NCI-H128 (cell line): ENCODE measurements at regions not wholly inside any gene's neighbourhood (a gene's known extent, or its start where the extent isn't known, plus 50 kb on each side); places are given as distances from the start of the nearest gene placed in this dataset.

Source experiments
- DNase-seq: peaks from one replicate; lab custom pipeline; 2025; ENCODE audit not compliant: unreplicated experiment; lab: John Stamatoyannopoulos, UW

- DNase-seq, result no peak
Measured at GRCh38 chr11:128302425-128303186, 284.8 kb downstream of the ETS1 start.

GRCh38 chr11:128301756-128302155 lies 285.6 kb downstream of the ETS1 start:
- DNase-seq, result no peak

- no peak for DNase-seq
Measured at GRCh38 chr11:128300785-128301184, 286.6 kb downstream of the ETS1 start.

- DNase-seq, result no peak
Measured at GRCh38 chr11:128299132-128299726, 288.1 kb downstream of the ETS1 start.

- DNase-seq, result no peak
Measured at GRCh38 chr11:128298271-128298670, 289.1 kb downstream of the ETS1 start.

- DNase-seq, result no peak
Measured at GRCh38 chr11:128297805-128298204, 289.6 kb downstream of the ETS1 start.

GRCh38 chr11:128297091-128297651 lies 290.2 kb downstream of the ETS1 start:
- DNase-seq, result no peak

- no peak for DNase-seq
Measured at GRCh38 chr11:128294671-128295050, 292.7 kb downstream of the ETS1 start.

GRCh38 chr11:128294001-128294670 lies 293.2 kb downstream of the ETS1 start:
- DNase-seq, result no peak

GRCh38 chr11:128291835-128292234 lies 295.5 kb downstream of the ETS1 start:
- no peak for DNase-seq

GRCh38 chr11:128291007-128291406 lies 296.4 kb downstream of the ETS1 start:
- no peak for DNase-seq

- DNase-seq, result no peak
Measured at GRCh38 chr11:128290106-128290840, 297.1 kb downstream of the ETS1 start.

- DNase-seq, result no peak
Measured at GRCh38 chr11:128289048-128289447, 298.3 kb downstream of the ETS1 start.

- DNase-seq, result no peak
Measured at GRCh38 chr11:128288368-128288767, 299.0 kb downstream of the ETS1 start.

GRCh38 chr11:128285321-128285720 lies 302.0 kb downstream of the ETS1 start:
- DNase-seq, result no peak

GRCh38 chr11:128284634-128285033 lies 302.7 kb downstream of the ETS1 start:
- no peak for DNase-seq

GRCh38 chr11:128283451-128283850 lies 303.9 kb downstream of the ETS1 start:
- no peak for DNase-seq

GRCh38 chr11:128282053-128282452 lies 305.3 kb downstream of the ETS1 start:
- no peak for DNase-seq

- DNase-seq, result no peak
Measured at GRCh38 chr11:128279866-128280265, 307.5 kb downstream of the ETS1 start.

- DNase-seq, result no peak
Measured at GRCh38 chr11:128273736-128274135, 313.6 kb downstream of the ETS1 start.

GRCh38 chr11:128271401-128271800 lies 316.0 kb downstream of the ETS1 start:
- no peak for DNase-seq
